Uterus (tissue), 3 donors: ENCODE measurements at regions not wholly inside any gene's neighbourhood (a gene's known extent, or its start where the extent isn't known, plus 50 kb on each side); places are given as distances from the start of the nearest gene placed in this dataset.

Source experiments
- DNase-seq, 2 donors: peaks; one replicate each; pipeline ENCODE4 v3.0.0-alpha.2; 2019 to 2020
- H3K27ac ChIP-seq, 2 donors: fragments of 200-600 bp; sonication (generic); 1 replicate in 1 of 2; 2 replicates in 1 of 2; pipeline ENCODE4 v1.5.1; 2016 to 2018
- H3K27me3 ChIP-seq, 2 donors: fragments of 200-600 bp; sonication (generic); one replicate each; pipeline ENCODE4 v1.5.1; 2018 to 2019; ENCODE audit warnings: control low read depth in 1 of 2
- H3K36me3 ChIP-seq, 2 donors: fragments of 200-600 bp; sonication (generic); one replicate each; pipeline ENCODE4 v1.5.1; 2019; ENCODE audit warnings: control low read depth in 1 of 2
- H3K4me1 ChIP-seq, 2 donors: fragments of 200-600 bp; sonication (generic); one replicate each; pipeline ENCODE4 v1.5.1; 2018 to 2019; ENCODE audit warnings: control low read depth in 1 of 2
- H3K4me3 ChIP-seq, 2 donors: fragments of 200-600 bp; sonication (generic); 1 replicate in 1 of 2; 2 replicates in 1 of 2; pipeline ENCODE4 v1.5.1; 2018 to 2019; ENCODE audit warnings: mild to moderate bottlenecking in 1 of 2
- H3K9me3 ChIP-seq, 2 donors: fragments of 200-600 bp; sonication (generic); one replicate each; pipeline ENCODE4 v1.5.1; 2019; ENCODE audit warnings: control low read depth in 1 of 2
- POLR2A ChIP-seq, 2 donors: fragments of 450-650 bp; IDR thresholded peaks; one replicate each; pipeline ENCODE4 v1.6.1; 2016; ENCODE audit warnings: antibody characterized with exemption in 2 of 2, mild to moderate bottlenecking in 1 of 2, moderate library complexity in 1 of 2
- intact Hi-C: fragments of 100-400 bp; cut with DNase I; formaldehyde crosslinking; loops from one replicate; pipeline ENCODE4 v1.15.1; 2023; ENCODE audit warnings: low total_unique reads
- TF ChIP-seq, protein P1 (sequence below), 4 experiments: fragments of 200-600 bp in 2 of 4; fragments of 450-650 bp in 2 of 4; sonication (generic) in 2 of 4; IDR thresholded peaks; one replicate each; pipeline ENCODE4 v1.5.1; 2016 to 2019; ENCODE audit warnings: antibody characterized with exemption in 4 of 4, mild to moderate bottlenecking in 2 of 4, moderate library complexity in 1 of 4
- donor health status: DM: yes; HTN: yes; CAD: no.

DNA sequence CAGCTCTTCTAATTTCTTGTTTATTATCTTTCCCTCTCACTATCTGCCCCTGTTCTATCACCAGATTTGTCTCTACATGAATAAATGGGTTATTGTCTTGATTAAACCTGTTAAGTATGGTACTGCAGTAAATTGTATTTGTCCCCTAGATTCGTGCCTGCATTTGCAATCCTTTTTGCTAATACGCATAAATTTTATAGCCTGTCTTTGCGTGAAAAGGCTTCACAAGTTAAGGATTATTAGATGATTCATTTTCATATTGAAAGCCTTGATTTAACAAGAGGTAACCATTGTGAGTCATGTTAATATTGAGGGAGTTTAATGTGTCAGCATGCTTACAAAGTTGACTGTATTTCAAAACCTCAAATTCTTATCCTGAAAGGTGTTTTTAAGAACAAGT lies 204.6 kb downstream of the PCSK1 start:
- no peak for DNase-seq
- TF ChIP-seq, protein P1, sequence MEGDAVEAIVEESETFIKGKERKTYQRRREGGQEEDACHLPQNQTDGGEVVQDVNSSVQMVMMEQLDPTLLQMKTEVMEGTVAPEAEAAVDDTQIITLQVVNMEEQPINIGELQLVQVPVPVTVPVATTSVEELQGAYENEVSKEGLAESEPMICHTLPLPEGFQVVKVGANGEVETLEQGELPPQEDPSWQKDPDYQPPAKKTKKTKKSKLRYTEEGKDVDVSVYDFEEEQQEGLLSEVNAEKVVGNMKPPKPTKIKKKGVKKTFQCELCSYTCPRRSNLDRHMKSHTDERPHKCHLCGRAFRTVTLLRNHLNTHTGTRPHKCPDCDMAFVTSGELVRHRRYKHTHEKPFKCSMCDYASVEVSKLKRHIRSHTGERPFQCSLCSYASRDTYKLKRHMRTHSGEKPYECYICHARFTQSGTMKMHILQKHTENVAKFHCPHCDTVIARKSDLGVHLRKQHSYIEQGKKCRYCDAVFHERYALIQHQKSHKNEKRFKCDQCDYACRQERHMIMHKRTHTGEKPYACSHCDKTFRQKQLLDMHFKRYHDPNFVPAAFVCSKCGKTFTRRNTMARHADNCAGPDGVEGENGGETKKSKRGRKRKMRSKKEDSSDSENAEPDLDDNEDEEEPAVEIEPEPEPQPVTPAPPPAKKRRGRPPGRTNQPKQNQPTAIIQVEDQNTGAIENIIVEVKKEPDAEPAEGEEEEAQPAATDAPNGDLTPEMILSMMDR (IDR thresholded peaks at IDR 0.05), result no peak
- no peak for TF ChIP-seq POLR2A (IDR thresholded peaks at IDR 0.05)
- Histone ChIP-seq H3K9me3 (no peaks in the 10 kb centered on the region), H3K4me3 (no peak overlapping the region), H3K4me1 (peaks cover 0 to 3% of the 10 kb centered on the region in 2 donors), H3K27ac (no peak overlapping the region), H3K36me3 (no peaks in the 10 kb centered on the region), H3K27me3 (no peaks in the 10 kb centered on the region)
- intact Hi-C loops, result no loop called here

DNA sequence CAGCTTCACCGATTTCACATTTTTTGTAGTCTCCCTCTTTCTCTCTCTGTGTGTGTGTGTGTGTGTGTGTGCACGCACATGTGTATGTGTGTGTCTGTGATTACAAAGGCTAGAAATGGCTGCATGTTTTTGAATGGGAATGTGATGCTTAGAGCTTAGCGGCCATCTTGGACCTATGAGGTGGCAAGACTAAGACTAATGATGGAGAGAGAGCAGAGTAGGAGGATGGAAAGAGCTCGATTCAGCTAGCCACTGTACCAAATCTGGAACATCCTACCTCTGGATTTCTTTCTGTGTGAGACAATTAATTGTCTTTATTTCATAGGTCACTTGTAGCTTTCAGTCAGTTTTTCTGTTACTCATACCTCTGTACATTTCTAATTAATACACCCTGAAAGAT lies 205.1 kb downstream of the PCSK1 start:
- Histone ChIP-seq H3K27ac (no peak overlapping the region), H3K27me3 (no peaks in the 10 kb centered on the region), H3K9me3 (no peaks in the 10 kb centered on the region), H3K4me3 (no peak overlapping the region), H3K4me1 (peaks cover 0 to 3% of the 10 kb centered on the region in 2 donors), H3K36me3 (no peaks in the 10 kb centered on the region)
- intact Hi-C loops, result no loop called here
- no peak for DNase-seq
- no peak for TF ChIP-seq POLR2A (IDR thresholded peaks at IDR 0.05)
- TF ChIP-seq, protein P1 (IDR thresholded peaks at IDR 0.05), result no peak

DNA sequence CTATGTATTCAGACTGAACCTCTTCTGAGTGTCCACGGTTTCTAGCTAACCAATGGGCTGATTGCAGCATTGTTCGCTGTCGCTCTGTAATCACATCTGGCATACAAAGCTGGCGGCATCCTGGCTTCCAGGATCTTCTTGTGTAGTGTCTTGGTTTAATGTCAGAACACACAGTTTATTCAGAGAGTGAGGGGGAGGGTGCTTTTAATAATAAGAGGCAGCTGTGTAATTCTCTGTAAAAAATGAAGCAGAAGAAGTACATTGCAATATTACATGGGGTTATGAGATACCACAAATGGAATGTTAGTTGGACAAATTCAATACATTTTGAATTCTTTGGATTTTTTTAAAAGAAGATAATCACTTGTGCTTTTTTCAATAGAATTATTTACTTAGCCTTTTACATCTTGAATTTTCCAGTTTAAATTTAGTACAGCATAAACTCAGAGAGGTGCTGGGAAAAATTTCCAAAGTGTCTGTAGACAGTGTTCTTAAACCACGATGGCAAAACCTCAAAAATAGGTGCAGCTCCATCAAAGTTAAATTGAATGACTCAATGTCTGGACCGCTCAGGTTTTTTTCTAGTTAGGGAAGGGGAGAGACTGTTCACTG lies 206.0 kb downstream of the PCSK1 start:
- Histone ChIP-seq H3K27me3 (no peaks in the 10 kb centered on the region), H3K4me3 (no peak overlapping the region), H3K27ac (peak overlapping the region in 1 of 2 donors; percentile 38), H3K4me1 (peaks cover 0 to 3% of the 10 kb centered on the region in 2 donors), H3K36me3 (no peaks in the 10 kb centered on the region), H3K9me3 (no peaks in the 10 kb centered on the region)
- TF ChIP-seq, protein P1 (IDR thresholded peaks at IDR 0.05), result no peak
- TF ChIP-seq POLR2A (IDR thresholded peaks at IDR 0.05), result no peak
- DNase-seq, result peak in 1 of 2 donors; percentile 23
- intact Hi-C loops, result no loop called here

DNA sequence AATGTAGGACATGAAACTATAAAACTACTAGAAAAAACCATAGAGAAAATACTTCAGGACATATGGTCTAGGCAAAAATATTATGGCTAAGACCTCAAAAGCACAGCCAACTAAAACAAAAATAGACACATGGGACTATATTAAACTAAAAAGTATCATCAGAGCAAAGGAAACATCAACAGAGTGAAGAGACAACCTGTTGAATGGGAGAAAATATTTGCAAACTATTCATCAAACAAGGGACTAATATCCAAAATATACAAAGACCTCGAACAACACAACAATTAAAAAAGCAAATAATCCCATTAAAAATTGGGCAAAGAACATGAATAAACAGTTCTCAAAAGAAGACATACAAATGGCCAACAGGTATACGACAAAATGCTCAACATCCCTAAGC lies 210.9 kb downstream of the PCSK1 start:
- intact Hi-C loops, result no loop called here
- no peaks in the 10 kb centered on the region for H3K27me3 ChIP-seq
- H3K4me1 ChIP-seq, result no peaks in the 10 kb centered on the region
- H3K27ac ChIP-seq, result no peak overlapping the region
- no peak overlapping the region for H3K4me3 ChIP-seq
- DNase-seq, result no peak
- TF ChIP-seq POLR2A (IDR thresholded peaks at IDR 0.05), result no peak
- TF ChIP-seq, protein P1 (IDR thresholded peaks at IDR 0.05), result no peak
- no peaks in the 10 kb centered on the region for H3K9me3 ChIP-seq
- no peaks in the 10 kb centered on the region for H3K36me3 ChIP-seq

DNA sequence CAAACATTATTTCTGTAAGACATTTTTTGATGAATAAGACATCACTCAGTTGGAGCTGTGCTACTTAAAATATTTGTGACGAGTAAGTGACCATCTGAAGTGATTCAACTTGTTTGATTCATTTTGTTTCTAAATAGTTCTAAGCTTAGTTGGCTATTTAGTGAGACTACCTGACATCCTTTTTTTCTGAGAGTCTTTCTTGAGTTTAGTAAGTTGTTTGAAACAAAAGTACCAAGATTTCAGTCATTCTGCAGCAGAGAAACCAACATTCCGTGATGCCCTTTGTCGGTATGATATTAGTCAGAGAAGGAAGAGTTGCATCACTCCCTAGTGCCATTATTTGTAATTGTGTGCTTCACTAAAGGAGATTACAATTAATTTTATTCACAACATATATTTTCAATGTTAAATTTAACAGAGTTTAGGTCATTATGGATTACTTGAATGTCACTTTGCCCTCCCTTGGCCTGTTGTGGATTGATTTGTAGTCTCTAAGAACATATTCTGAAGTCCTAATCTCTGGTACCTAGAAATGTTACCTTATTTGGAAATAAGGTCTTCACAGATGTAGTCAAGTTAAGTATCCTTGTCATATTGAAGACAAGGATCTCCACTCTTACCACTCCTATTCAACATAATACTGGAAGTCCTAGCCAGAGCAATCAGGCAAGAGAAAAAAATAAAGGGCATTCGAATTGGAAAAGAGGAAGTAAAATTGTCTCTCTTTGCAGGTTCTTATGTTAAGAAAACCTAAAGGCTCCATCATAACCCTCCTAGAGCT lies 212.2 kb downstream of the PCSK1 start:
- TF ChIP-seq POLR2A (IDR thresholded peaks at IDR 0.05), result no peak
- TF ChIP-seq, protein P1 (IDR thresholded peaks at IDR 0.05), result no peak
- Histone ChIP-seq H3K9me3 (no peaks in the 10 kb centered on the region), H3K4me3 (no peak overlapping the region), H3K27ac (no peak overlapping the region), H3K4me1 (no peaks in the 10 kb centered on the region), H3K36me3 (no peaks in the 10 kb centered on the region), H3K27me3 (no peaks in the 10 kb centered on the region)
- no peak for DNase-seq
- intact Hi-C loops, result no loop called here
